Spleen (tissue), 11 donors: ENCODE measurements at regions not wholly inside any gene's neighbourhood (a gene's known extent, or its start where the extent isn't known, plus 50 kb on each side); places are given as distances from the start of the nearest gene placed in this dataset.

Source experiments
- DNase-seq: peaks from one replicate; pipeline ENCODE4 v3.0.0-alpha.2; 2020
- H3K27ac ChIP-seq, 8 donors: fragments of 200-600 bp; sonication (generic) in 7 of 8; 1 replicate in 4 of 8; 2 replicates in 4 of 8; pipeline versions ENCODE4 v1.5.0 to v1.8.0; 2016 to 2021; ENCODE audit warnings: inconsistent platforms in 4 of 8, mild to moderate bottlenecking in 4 of 8, moderate library complexity in 1 of 8
- H3K27me3 ChIP-seq, 7 donors: fragments of 200-600 bp; sonication (generic) in 6 of 7; replicated peaks in 1 of 7; 1 replicate in 4 of 7; 2 replicates in 3 of 7; pipeline versions ENCODE4 v1.5.0 to v1.8.0; 2016 to 2021; ENCODE audit warnings: inconsistent platforms in 3 of 7, mild to moderate bottlenecking in 1 of 7
- H3K36me3 ChIP-seq, 6 donors: fragments of 200-600 bp; sonication (generic) in 5 of 6; 1 replicate in 4 of 6; 2 replicates in 2 of 6; pipeline versions ENCODE4 v1.5.0 to v1.8.0; 2016 to 2021; ENCODE audit warnings: inconsistent platforms in 2 of 6
- H3K4me1 ChIP-seq, 6 donors: fragments of 200-600 bp; sonication (generic) in 5 of 6; 1 replicate in 3 of 6; 2 replicates in 3 of 6; pipeline versions ENCODE4 v1.5.0 to v1.8.0; 2016 to 2021; ENCODE audit warnings: inconsistent platforms in 3 of 6
- H3K4me3 ChIP-seq, 8 donors: fragments of 200-600 bp; sonication (generic) in 7 of 8; 1 replicate in 4 of 8; 2 replicates in 4 of 8; pipeline versions ENCODE4 v1.5.0 to v1.8.0; 2016 to 2021; ENCODE audit warnings: inconsistent platforms in 4 of 8, mild to moderate bottlenecking in 4 of 8, moderate library complexity in 2 of 8
- H3K9me3 ChIP-seq, 8 donors: fragments of 200-600 bp; sonication (generic) in 7 of 8; 1 replicate in 4 of 8; 2 replicates in 4 of 8; pipeline versions ENCODE4 v1.5.0 to v1.8.0; 2016 to 2021; ENCODE audit warnings: inconsistent platforms in 4 of 8
- CTCF ChIP-seq, 11 experiments: fragments of 200-600 bp in 7 of 11; fragments of 450-650 bp in 4 of 11; sonication (generic) in 4 of 11; IDR thresholded peaks in 8 of 11; conservative IDR thresholded peaks in 3 of 11; 1 replicate in 7 of 11; 2 replicates in 4 of 11; pipeline versions ENCODE4 v1.4.0 to v1.8.0; 2016 to 2021; ENCODE audit warnings: antibody characterized with exemption in 11 of 11, inconsistent platforms in 4 of 11, mild to moderate bottlenecking in 1 of 11
- POLR2A ChIP-seq, 3 donors: fragments of 450-650 bp; IDR thresholded peaks; one replicate each; pipeline ENCODE4 v1.5.1; 2017; ENCODE audit warnings: antibody characterized with exemption in 3 of 3, mild to moderate bottlenecking in 1 of 3
- POLR2AphosphoS5 ChIP-seq, 3 donors: sonication (generic); formaldehyde crosslinking; IDR thresholded peaks; one replicate each; pipeline ENCODE4 v1.5.1; 2017; ENCODE audit warnings: antibody characterized with exemption in 3 of 3
- WGBS, 5 donors: extraction: QIAGEN DNeasy Blood & Tissue Kit in 3 of 5; methylation state at CpG; one replicate each; pipeline versions ENCODE4 v1.1.5 to v1.1.7; 2013 to 2018; 5-methylcytosine and 5-hydroxymethylcytosine counted together
- intact Hi-C: fragments of 100-400 bp; cut with DNase I; formaldehyde crosslinking; loops from one replicate; pipeline ENCODE4 v1.15.0; 2023; ENCODE audit warnings: low total_unique reads
- donor health status: healthy with polysubstance abuse.
- donor health status: DM: no; HTN: no; CAD: no; lungs with moderate emphysema.
- donor health status: DM: no; HTN: no; CAD: no.
- donor health status: Bipolar disorder and iron deficiency.
- donor health status: healthy.
- donor health status: DM: no; HTN: no; CAD: no.
- donor health status: DM: yes; HTN: yes; CAD: no.

DNA sequence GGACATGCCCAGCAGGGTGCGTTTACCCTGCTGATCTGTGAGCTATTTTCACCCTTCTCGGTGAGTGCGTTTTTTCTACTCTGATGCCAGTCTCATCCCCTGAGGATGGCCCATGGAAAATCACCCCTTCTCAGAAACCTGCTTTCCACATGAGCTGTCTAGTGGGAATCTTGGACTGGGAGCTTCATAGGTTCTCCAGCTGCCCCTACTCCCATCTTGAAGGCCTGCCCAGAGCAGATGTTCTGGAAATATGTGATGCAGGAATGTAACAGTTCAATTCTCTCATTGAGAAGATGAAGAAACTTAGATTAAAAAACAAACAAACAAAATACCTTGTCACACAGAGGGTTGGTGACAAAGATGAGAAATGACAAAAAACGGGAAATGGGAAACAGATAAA lies 146.9 kb upstream of the RAB11FIP2 start:
- Histone ChIP-seq H3K27me3 (no peaks in the 10 kb centered on the region), H3K36me3 (no peaks in the 10 kb centered on the region), H3K4me1 (no peaks in the 10 kb centered on the region), H3K4me3 (no peak overlapping the region), H3K27ac (no peak overlapping the region), H3K9me3 (peaks cover 0 to 6% (median 2%) of the 10 kb centered on the region in 8 donors)
- DNase-seq = no peak
- 82 to 89% (median 87%) methylated on average over 4 of the region's 4 CpGs for WGBS, 5 donors
- intact Hi-C loops = no loop called here
- TF ChIP-seq CTCF (IDR thresholded peaks at IDR 0.05 in 8 of 11, conservative IDR thresholded peaks at IDR 0.05 in 3 of 11) = no peak

DNA sequence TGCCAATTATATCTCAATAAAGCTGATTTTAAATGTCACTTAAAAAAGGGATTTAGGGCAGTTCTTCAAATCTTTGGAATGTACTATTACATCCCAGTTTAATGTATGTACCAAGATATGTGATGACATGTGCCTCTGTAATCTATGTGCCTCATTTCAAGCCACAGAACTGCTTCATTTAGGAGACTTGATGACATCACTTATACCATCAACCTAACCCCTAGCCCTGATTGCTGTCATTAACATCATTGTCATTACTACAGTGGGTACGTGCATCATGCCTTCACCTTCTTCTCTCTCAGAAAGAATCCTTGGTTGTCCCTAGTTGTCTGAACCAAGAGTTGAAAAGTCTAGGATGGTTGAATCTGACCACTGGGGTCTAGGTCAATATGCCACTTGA lies 134.3 kb upstream of the RAB11FIP2 start:
- H3K36me3 ChIP-seq = no peaks in the 10 kb centered on the region
- WGBS, 5 donors = 61 to 83% (median 75%) methylated on average over 1 of the region's 1 CpG
- no peaks in the 10 kb centered on the region for H3K27me3 ChIP-seq
- TF ChIP-seq POLR2A (IDR thresholded peaks at IDR 0.05) (no peak), POLR2AphosphoS5 (IDR thresholded peaks at IDR 0.05) (no peak), CTCF (IDR thresholded peaks at IDR 0.05 in 8 of 11, conservative IDR thresholded peaks at IDR 0.05 in 3 of 11) (no peak)
- no peak overlapping the region for H3K27ac ChIP-seq
- no peak overlapping the region for H3K4me3 ChIP-seq
- peaks cover 0 to 20% (median 7%) of the 10 kb centered on the region in 8 donors for H3K9me3 ChIP-seq
- intact Hi-C loops = no loop called here
- no peak for DNase-seq
- H3K4me1 ChIP-seq = no peaks in the 10 kb centered on the region

DNA sequence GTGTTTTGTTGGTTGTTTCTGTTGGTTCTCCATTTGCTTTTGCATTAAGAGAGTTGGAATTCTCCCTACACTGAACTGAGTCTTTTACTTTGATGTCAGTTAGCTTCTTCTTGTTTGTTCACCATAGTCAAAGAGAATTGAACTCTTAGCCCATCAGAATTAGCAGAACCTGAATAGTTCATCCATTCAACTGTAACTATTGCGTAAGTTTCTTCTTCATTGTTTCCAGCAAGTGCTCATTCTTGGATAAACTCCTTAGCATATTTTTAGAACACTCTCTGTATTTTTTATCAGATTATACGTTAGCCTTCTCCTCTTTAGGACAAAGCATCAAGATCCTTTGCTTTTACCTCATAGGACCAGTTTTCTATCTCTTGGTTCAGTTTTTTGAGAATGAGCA lies 128.4 kb upstream of the RAB11FIP2 start:
- no peak overlapping the region for H3K4me3 ChIP-seq
- peaks cover 0 to 7% (median 0%) of the 10 kb centered on the region in 8 donors for H3K9me3 ChIP-seq
- 76 to 83% (median 83%) methylated on average over 2 of the region's 2 CpGs for WGBS, 5 donors
- H3K27ac ChIP-seq = no peak overlapping the region
- H3K27me3 ChIP-seq = no peaks in the 10 kb centered on the region
- no peak for TF ChIP-seq CTCF (IDR thresholded peaks at IDR 0.05 in 8 of 11, conservative IDR thresholded peaks at IDR 0.05 in 3 of 11)
- TF ChIP-seq POLR2A (IDR thresholded peaks at IDR 0.05) = no peak
- no peak for TF ChIP-seq POLR2AphosphoS5 (IDR thresholded peaks at IDR 0.05)
- no peak for DNase-seq
- intact Hi-C loops = no loop called here
- no peaks in the 10 kb centered on the region for H3K4me1 ChIP-seq
- H3K36me3 ChIP-seq = no peaks in the 10 kb centered on the region

DNA sequence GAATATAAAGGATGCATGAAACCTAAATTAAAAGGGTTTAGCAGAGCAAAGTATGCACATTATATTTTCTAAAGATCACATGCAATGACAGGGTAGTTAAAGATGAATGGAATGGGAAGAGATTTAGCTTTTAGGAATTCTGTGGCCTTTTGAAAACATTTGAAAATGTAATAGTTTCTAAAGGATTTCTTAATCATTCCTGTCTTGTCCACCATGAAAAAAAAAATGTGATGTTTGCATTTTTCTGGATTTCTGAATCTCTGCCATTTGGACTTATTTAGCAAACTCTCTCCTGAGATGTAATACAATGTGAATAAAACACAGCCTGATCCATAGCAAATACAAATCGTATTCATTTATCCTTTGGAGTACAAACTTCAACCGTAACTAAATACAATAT lies 126.6 kb upstream of the RAB11FIP2 start:
- 90 to 96% (median 94%) methylated on average over 2 of the region's 2 CpGs for WGBS, 5 donors
- no peaks in the 10 kb centered on the region for H3K4me1 ChIP-seq
- no peaks in the 10 kb centered on the region for H3K9me3 ChIP-seq
- intact Hi-C loops = no loop called here
- no peak for TF ChIP-seq CTCF (IDR thresholded peaks at IDR 0.05 in 8 of 11, conservative IDR thresholded peaks at IDR 0.05 in 3 of 11)
- TF ChIP-seq POLR2AphosphoS5 (IDR thresholded peaks at IDR 0.05) = no peak
- TF ChIP-seq POLR2A (IDR thresholded peaks at IDR 0.05) = no peak
- no peak for DNase-seq
- no peak overlapping the region for H3K4me3 ChIP-seq
- H3K27ac ChIP-seq = no peak overlapping the region
- peaks cover 0 to 3% (median 0%) of the 10 kb centered on the region in 7 donors for H3K27me3 ChIP-seq
- no peaks in the 10 kb centered on the region for H3K36me3 ChIP-seq
